WTC11 (cell line): ENCODE measurements at regions not wholly inside any gene's neighbourhood (a gene's known extent, or its start where the extent isn't known, plus 50 kb on each side); places are given as distances from the start of the nearest gene placed in this dataset.

Experiments
- ATAC-seq: fragments of 200-7000 bp; cut with Tn5 transposase; 2 replicates; pipeline ENCODE4 v1.10.0; 2021; ENCODE audit warnings: mild to moderate bottlenecking, moderate library complexity
- CTCF ChIA-PET: fragments of 300-600 bp; sonication (Branson Sonifier 250); formaldehyde crosslinking; loops from one replicate; lab custom pipeline; 2021; ENCODE audit warnings: antibody characterized with exemption; lab: Charles Lee
- POLR2A ChIA-PET: fragments of 350-600 bp; sonication (Branson Sonifier 250); formaldehyde crosslinking; loops from one replicate; lab custom pipeline; 2021; ENCODE audit warnings: antibody characterized with exemption; lab: Charles Lee
- DNase-seq: peaks from one replicate; pipeline ENCODE4 v3.0.0; 2021; ENCODE audit warnings: low spot score
- H3K27ac Mint-ChIP-seq: 2 replicates; pipeline ENCODE4 v1.8.0; 2021; ENCODE audit warnings: mixed read lengths
- H3K27me3 Mint-ChIP-seq: 2 replicates; pipeline ENCODE4 v1.8.0; 2021; ENCODE audit warnings: low read depth, mild to moderate bottlenecking, moderate library complexity, mixed read lengths
- H3K36me3 Mint-ChIP-seq: 2 replicates; pipeline ENCODE4 v1.8.0; 2021; ENCODE audit warnings: mixed read lengths
- H3K4me1 Mint-ChIP-seq: 2 replicates; pipeline ENCODE4 v1.8.0; 2022; ENCODE audit warnings: mixed read lengths
- H3K4me3 Mint-ChIP-seq: 2 replicates; pipeline ENCODE4 v1.8.0; 2021; ENCODE audit warnings: mild to moderate bottlenecking, moderate library complexity, mixed read lengths
- H3K9me3 Mint-ChIP-seq: 2 replicates; pipeline ENCODE4 v1.8.0; 2021; ENCODE audit warnings: mixed read lengths
- ATF1 ChIP-seq: sonication (generic); formaldehyde crosslinking; IDR thresholded peaks from 2 replicates; pipeline ENCODE4 v1.8.1; 2023; ENCODE audit warnings: mild to moderate bottlenecking, moderate library complexity, missing genetic modification reagents
- CREM ChIP-seq: sonication (generic); formaldehyde crosslinking; IDR thresholded peaks from 2 replicates; pipeline ENCODE4 v1.8.1; 2022; ENCODE audit warnings: mild to moderate bottlenecking, missing genetic modification reagents, moderate library complexity
- ETV6 ChIP-seq: sonication (generic); formaldehyde crosslinking; IDR thresholded peaks from 2 replicates; pipeline ENCODE4 v1.8.1; 2022; ENCODE audit warnings: mild to moderate bottlenecking, missing genetic modification reagents
- FOXJ3 ChIP-seq: sonication (generic); formaldehyde crosslinking; IDR thresholded peaks from 2 replicates; pipeline ENCODE4 v1.9.0; 2021; ENCODE audit warnings: missing genetic modification reagents, mild to moderate bottlenecking, borderline replicate concordance
- FOXK1 ChIP-seq: sonication (generic); formaldehyde crosslinking; IDR thresholded peaks from 2 replicates; pipeline ENCODE4 v1.8.0; 2022; ENCODE audit warnings: mild to moderate bottlenecking, moderate library complexity, missing genetic modification reagents
- FOXP4 ChIP-seq: sonication (generic); formaldehyde crosslinking; IDR thresholded peaks from 2 replicates; pipeline ENCODE4 v1.8.0; 2022; ENCODE audit warnings: mild to moderate bottlenecking, missing genetic modification reagents
- GABPB1 ChIP-seq: sonication (generic); formaldehyde crosslinking; IDR thresholded peaks from 2 replicates; pipeline ENCODE4 v1.8.1; 2023; ENCODE audit warnings: mild to moderate bottlenecking, missing genetic modification reagents
- HMGXB4 ChIP-seq: sonication (generic); formaldehyde crosslinking; IDR thresholded peaks from 2 replicates; pipeline ENCODE4 v1.8.1; 2023; ENCODE audit warnings: mild to moderate bottlenecking, moderate library complexity, missing genetic modification reagents
- JAZF1 ChIP-seq: fragments of 250-450 bp; sonication (Bioruptor Pico); IDR thresholded peaks from 2 replicates; pipeline ENCODE4 v1.9.0; 2021; ENCODE audit warnings: moderate library complexity, mild to moderate bottlenecking, inconsistent platforms
- MLX ChIP-seq: sonication (generic); formaldehyde crosslinking; IDR thresholded peaks from 2 replicates; pipeline ENCODE4 v1.8.1; 2023; ENCODE audit warnings: mild to moderate bottlenecking, missing genetic modification reagents, moderate library complexity
- MYBL2 ChIP-seq: sonication (generic); formaldehyde crosslinking; IDR thresholded peaks from 2 replicates; pipeline ENCODE4 v1.8.1; 2023; ENCODE audit warnings: mild to moderate bottlenecking, moderate library complexity, missing genetic modification reagents
- NFATC4 ChIP-seq: fragments of 250-450 bp; sonication (Bioruptor Pico); IDR thresholded peaks from 2 replicates; pipeline ENCODE4 v1.9.0; 2021; ENCODE audit warnings: mild to moderate bottlenecking
- NFE2L1 ChIP-seq: sonication (generic); formaldehyde crosslinking; IDR thresholded peaks from 2 replicates; pipeline ENCODE4 v1.8.1; 2023; ENCODE audit warnings: missing genetic modification reagents
- NR2C2 ChIP-seq: sonication (generic); formaldehyde crosslinking; IDR thresholded peaks from 2 replicates; pipeline ENCODE4 v1.8.0; 2022; ENCODE audit warnings: mild to moderate bottlenecking, missing genetic modification reagents
- SMAD3 ChIP-seq: sonication (generic); formaldehyde crosslinking; IDR thresholded peaks from 2 replicates; pipeline ENCODE4 v1.8.0; 2022; ENCODE audit warnings: missing genetic modification reagents, mild to moderate bottlenecking, borderline replicate concordance
- TEAD1 ChIP-seq: sonication (generic); formaldehyde crosslinking; IDR thresholded peaks from 2 replicates; pipeline ENCODE4 v1.8.0; 2022; ENCODE audit warnings: mild to moderate bottlenecking, missing genetic modification reagents
- ZBTB21 ChIP-seq: sonication (generic); formaldehyde crosslinking; IDR thresholded peaks from 2 replicates; pipeline ENCODE4 v1.8.1; 2023; ENCODE audit warnings: mild to moderate bottlenecking, missing genetic modification reagents, borderline replicate concordance
- ZNF121 ChIP-seq: sonication (generic); formaldehyde crosslinking; IDR thresholded peaks from 2 replicates; pipeline ENCODE4 v1.8.0; 2023; ENCODE audit warnings: missing genetic modification reagents
- ZNF232 ChIP-seq: sonication (generic); formaldehyde crosslinking; IDR thresholded peaks from 2 replicates; pipeline ENCODE4 v1.8.0; 2022; ENCODE audit warnings: mild to moderate bottlenecking, missing genetic modification reagents
- TF ChIP-seq, protein P1 (sequence below): sonication (generic); formaldehyde crosslinking; IDR thresholded peaks from 2 replicates; pipeline ENCODE4 v1.8.1; 2023; ENCODE audit warnings: mild to moderate bottlenecking, missing genetic modification reagents, borderline replicate concordance
- TF ChIP-seq, protein P2 (sequence below): fragments of 200-600 bp; IDR thresholded peaks from 2 replicates; pipeline ENCODE4 v1.8.0; 2022; ENCODE audit warnings: antibody characterized with exemption
- TF ChIP-seq, protein P3 (sequence below): sonication (generic); formaldehyde crosslinking; IDR thresholded peaks from 2 replicates; pipeline ENCODE4 v1.8.0; 2022; ENCODE audit warnings: mild to moderate bottlenecking, missing genetic modification reagents

DNA sequence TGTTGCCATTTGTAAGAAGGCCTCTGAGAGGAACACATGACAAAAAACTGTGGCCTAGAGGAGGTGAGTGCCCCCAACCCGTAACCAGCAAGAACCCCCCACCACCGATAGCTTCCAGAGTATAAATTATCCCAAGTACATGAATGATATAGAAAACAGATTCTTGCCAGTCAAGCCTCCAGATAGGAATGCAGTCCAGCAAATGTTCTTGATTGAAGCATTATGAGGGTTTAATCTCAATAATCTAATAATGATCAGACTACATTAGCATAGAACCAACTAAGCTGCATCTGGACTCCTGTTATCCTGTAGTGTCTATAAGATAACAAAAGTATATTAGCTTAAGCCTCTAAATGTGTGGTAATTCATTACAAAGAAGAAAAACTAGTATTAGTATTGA lies 908.9 kb upstream of the ATXN8OS start:
- Mint-ChIP-seq H3K27ac (no peak overlapping the region), H3K9me3 (peaks cover 4% of the 10 kb centered on the region), H3K36me3 (peaks cover 2% of the 10 kb centered on the region; the same call in 1 of the 2 replicates), H3K27me3 (no peaks in the 10 kb centered on the region), H3K4me1 (peaks cover 73% of the 10 kb centered on the region), H3K4me3 (no peak overlapping the region)
- ATAC-seq (no peak), DNase-seq (no peak)
- TF ChIP-seq ZBTB21 (no peak), JAZF1 (CRISPR knock-in tag) (no peak), FOXP4 (CRISPR knock-in tag) (no peak), MYBL2 (CRISPR knock-in tag) (no peak), HMGXB4 (no peak), MLX (CRISPR knock-in tag) (no peak), ZNF121 (CRISPR knock-in tag) (no peak), TEAD1 (CRISPR knock-in tag) (no peak), ETV6 (CRISPR knock-in tag) (no peak), GABPB1 (CRISPR knock-in tag) (no peak), NFE2L1 (CRISPR knock-in tag) (no peak), FOXJ3 (CRISPR knock-in tag) (no peak)
- TF ChIP-seq, protein P1, sequence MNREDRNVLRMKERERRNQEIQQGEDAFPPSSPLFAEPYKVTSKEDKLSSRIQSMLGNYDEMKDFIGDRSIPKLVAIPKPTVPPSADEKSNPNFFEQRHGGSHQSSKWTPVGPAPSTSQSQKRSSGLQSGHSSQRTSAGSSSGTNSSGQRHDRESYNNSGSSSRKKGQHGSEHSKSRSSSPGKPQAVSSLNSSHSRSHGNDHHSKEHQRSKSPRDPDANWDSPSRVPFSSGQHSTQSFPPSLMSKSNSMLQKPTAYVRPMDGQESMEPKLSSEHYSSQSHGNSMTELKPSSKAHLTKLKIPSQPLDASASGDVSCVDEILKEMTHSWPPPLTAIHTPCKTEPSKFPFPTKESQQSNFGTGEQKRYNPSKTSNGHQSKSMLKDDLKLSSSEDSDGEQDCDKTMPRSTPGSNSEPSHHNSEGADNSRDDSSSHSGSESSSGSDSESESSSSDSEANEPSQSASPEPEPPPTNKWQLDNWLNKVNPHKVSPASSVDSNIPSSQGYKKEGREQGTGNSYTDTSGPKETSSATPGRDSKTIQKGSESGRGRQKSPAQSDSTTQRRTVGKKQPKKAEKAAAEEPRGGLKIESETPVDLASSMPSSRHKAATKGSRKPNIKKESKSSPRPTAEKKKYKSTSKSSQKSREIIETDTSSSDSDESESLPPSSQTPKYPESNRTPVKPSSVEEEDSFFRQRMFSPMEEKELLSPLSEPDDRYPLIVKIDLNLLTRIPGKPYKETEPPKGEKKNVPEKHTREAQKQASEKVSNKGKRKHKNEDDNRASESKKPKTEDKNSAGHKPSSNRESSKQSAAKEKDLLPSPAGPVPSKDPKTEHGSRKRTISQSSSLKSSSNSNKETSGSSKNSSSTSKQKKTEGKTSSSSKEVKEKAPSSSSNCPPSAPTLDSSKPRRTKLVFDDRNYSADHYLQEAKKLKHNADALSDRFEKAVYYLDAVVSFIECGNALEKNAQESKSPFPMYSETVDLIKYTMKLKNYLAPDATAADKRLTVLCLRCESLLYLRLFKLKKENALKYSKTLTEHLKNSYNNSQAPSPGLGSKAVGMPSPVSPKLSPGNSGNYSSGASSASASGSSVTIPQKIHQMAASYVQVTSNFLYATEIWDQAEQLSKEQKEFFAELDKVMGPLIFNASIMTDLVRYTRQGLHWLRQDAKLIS = no peak
- POLR2A ChIA-PET = no interaction called here
- CTCF ChIA-PET = no interaction called here

DNA sequence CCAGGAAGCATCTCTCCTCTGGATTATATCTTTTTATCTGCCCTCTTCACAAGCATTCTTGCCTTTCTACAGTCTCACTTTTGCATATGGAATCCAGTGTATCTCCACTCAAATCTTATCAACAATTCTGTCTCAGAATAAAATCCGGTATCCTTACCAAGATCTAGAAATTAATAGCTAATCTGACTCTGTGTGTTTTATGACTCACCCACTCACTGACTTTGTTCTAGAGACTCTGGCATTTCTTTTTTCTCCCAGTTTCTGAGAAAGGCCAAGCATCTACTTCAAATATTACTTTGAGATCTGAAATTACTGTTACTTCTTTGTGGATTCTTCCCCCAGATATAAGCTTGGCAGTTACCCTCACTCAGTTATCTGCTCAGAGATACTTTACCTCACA lies 913.5 kb upstream of the ATXN8OS start:
- DNase-seq = no peak
- H3K27me3 Mint-ChIP-seq = no peaks in the 10 kb centered on the region
- H3K36me3 Mint-ChIP-seq = peaks cover 2% of the 10 kb centered on the region; the same call in 1 of the 2 replicates
- ATAC-seq = no peak
- TF ChIP-seq ZNF232 = no peak
- peaks cover 4% of the 10 kb centered on the region for H3K9me3 Mint-ChIP-seq
- ChIA-PET CTCF (no interaction called here), POLR2A (no interaction called here)
- peaks cover 46% of the 10 kb centered on the region for H3K4me1 Mint-ChIP-seq
- H3K27ac Mint-ChIP-seq = no peak overlapping the region
- H3K4me3 Mint-ChIP-seq = no peak overlapping the region

- H3K27ac Mint-ChIP-seq = no peak overlapping the region
- ChIA-PET CTCF (no interaction called here), POLR2A (no interaction called here)
- no peak overlapping the region for H3K4me3 Mint-ChIP-seq
- no peaks in the 10 kb centered on the region for H3K27me3 Mint-ChIP-seq
- peaks cover 7% of the 10 kb centered on the region for H3K9me3 Mint-ChIP-seq
- H3K4me1 Mint-ChIP-seq = peaks cover 29% of the 10 kb centered on the region
- ATAC-seq (no peak), DNase-seq (no peak)
- H3K36me3 Mint-ChIP-seq = peaks cover 5% of the 10 kb centered on the region
- TF ChIP-seq ATF1 (CRISPR knock-in tag) = no peak
- TF ChIP-seq NFATC4 = no peak
- no peak for TF ChIP-seq NR2C2 (CRISPR knock-in tag)
- TF ChIP-seq, protein P2, sequence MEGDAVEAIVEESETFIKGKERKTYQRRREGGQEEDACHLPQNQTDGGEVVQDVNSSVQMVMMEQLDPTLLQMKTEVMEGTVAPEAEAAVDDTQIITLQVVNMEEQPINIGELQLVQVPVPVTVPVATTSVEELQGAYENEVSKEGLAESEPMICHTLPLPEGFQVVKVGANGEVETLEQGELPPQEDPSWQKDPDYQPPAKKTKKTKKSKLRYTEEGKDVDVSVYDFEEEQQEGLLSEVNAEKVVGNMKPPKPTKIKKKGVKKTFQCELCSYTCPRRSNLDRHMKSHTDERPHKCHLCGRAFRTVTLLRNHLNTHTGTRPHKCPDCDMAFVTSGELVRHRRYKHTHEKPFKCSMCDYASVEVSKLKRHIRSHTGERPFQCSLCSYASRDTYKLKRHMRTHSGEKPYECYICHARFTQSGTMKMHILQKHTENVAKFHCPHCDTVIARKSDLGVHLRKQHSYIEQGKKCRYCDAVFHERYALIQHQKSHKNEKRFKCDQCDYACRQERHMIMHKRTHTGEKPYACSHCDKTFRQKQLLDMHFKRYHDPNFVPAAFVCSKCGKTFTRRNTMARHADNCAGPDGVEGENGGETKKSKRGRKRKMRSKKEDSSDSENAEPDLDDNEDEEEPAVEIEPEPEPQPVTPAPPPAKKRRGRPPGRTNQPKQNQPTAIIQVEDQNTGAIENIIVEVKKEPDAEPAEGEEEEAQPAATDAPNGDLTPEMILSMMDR = no peak
- TF ChIP-seq, protein P3, sequence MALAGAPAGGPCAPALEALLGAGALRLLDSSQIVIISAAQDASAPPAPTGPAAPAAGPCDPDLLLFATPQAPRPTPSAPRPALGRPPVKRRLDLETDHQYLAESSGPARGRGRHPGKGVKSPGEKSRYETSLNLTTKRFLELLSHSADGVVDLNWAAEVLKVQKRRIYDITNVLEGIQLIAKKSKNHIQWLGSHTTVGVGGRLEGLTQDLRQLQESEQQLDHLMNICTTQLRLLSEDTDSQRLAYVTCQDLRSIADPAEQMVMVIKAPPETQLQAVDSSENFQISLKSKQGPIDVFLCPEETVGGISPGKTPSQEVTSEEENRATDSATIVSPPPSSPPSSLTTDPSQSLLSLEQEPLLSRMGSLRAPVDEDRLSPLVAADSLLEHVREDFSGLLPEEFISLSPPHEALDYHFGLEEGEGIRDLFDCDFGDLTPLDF (CRISPR knock-in tag) = no peak
- no peak for TF ChIP-seq CREM
- no peak for TF ChIP-seq FOXK1
- TF ChIP-seq SMAD3 (CRISPR knock-in tag) = no peak
Measured at GRCh38 chr13:69180034-69180433, 927.6 kb upstream of the ATXN8OS start.
